ENCODE measurements at regions not wholly inside any gene's neighbourhood (a gene's known extent, or its start where the extent isn't known, plus 50 kb on each side); places are given as distances from the start of the nearest gene placed in this dataset.
"Not testable (repeated sequence)": the region's sequence is repeated elsewhere in the genome, so short reads cannot be mapped to it uniquely, and the experiment has no call there.

- in situ Hi-C loops (cut with MboI; ENCODE audit: low sequenced_read_pairs in 4 of 4) (no loop called here), intact Hi-C loops (cut with DNase I; ENCODE audit: low total_unique reads) (no loop called here)
- H3K27me3 ChIP-seq, result no peaks in the 10 kb centered on the region
- TF ChIP-seq POLR2A (IDR thresholded peaks at IDR 0.05) (no peak), CTCF (IDR thresholded peaks at IDR 0.05 in 4 of 5, conservative IDR thresholded peaks at IDR 0.05 in 1 of 5) (no peak)
- H3K4me3 ChIP-seq, result no peak overlapping the region
- H3K27ac ChIP-seq, result no peak overlapping the region
- no peaks in the 10 kb centered on the region for H3K4me1 ChIP-seq
- ATAC-seq (no peak), DNase-seq (no peak)
- H3K9me3 ChIP-seq, result no peaks in the 10 kb centered on the region
- no peaks in the 10 kb centered on the region for H3K36me3 ChIP-seq
These were observed 160.1 kb upstream of the ACTBL2 start for GRCh38 chr5:57642698-57643097.

GRCh38 chr5:57642066-57642465 lies 159.5 kb upstream of the ACTBL2 start:
- DNase-seq (no peak), ATAC-seq (no peak)
- TF ChIP-seq POLR2A (IDR thresholded peaks at IDR 0.05), result no peak
- TF ChIP-seq CTCF (IDR thresholded peaks at IDR 0.05 in 4 of 5, conservative IDR thresholded peaks at IDR 0.05 in 1 of 5), result no peak
- Histone ChIP-seq H3K4me3 (no peak overlapping the region), H3K27me3 (no peaks in the 10 kb centered on the region), H3K4me1 (no peaks in the 10 kb centered on the region), H3K9me3 (no peaks in the 10 kb centered on the region), H3K27ac (no peak overlapping the region), H3K36me3 (no peaks in the 10 kb centered on the region)
- in situ Hi-C loops (cut with MboI; ENCODE audit: low sequenced_read_pairs in 4 of 4) (no loop called here), intact Hi-C loops (cut with DNase I; ENCODE audit: low total_unique reads) (no loop called here)

GRCh38 chr5:57635146-57635777 lies 152.7 kb upstream of the ACTBL2 start:
- intact Hi-C loops (cut with DNase I; ENCODE audit: low total_unique reads), result no loop called here
- TF ChIP-seq POLR2A (IDR thresholded peaks at IDR 0.05) (no peak), CTCF (IDR thresholded peaks at IDR 0.05 in 4 of 5, conservative IDR thresholded peaks at IDR 0.05 in 1 of 5) (no peak)
- no peak for ATAC-seq

GRCh38 chr5:57632937-57633336 lies 150.3 kb upstream of the ACTBL2 start:
- TF ChIP-seq POLR2A (IDR thresholded peaks at IDR 0.05), result no peak
- TF ChIP-seq CTCF (IDR thresholded peaks at IDR 0.05 in 4 of 5, conservative IDR thresholded peaks at IDR 0.05 in 1 of 5), result no peak
- no peak overlapping the region for H3K27ac ChIP-seq
- H3K9me3 ChIP-seq, result no peaks in the 10 kb centered on the region
- no peak overlapping the region for H3K4me3 ChIP-seq
- no peak for DNase-seq
- H3K4me1 ChIP-seq, result no peaks in the 10 kb centered on the region
- in situ Hi-C loops (cut with MboI; ENCODE audit: low sequenced_read_pairs in 4 of 4) (no loop called here), intact Hi-C loops (cut with DNase I; ENCODE audit: low total_unique reads) (no loop called here)
- no peaks in the 10 kb centered on the region for H3K27me3 ChIP-seq
- H3K36me3 ChIP-seq, result no peaks in the 10 kb centered on the region
- ATAC-seq, result no peak

More at GRCh38 chr5:57635146-57635777, 152.7 kb upstream of the ACTBL2 start:
- Histone ChIP-seq H3K36me3 (no peaks in the 10 kb centered on the region), H3K4me3 (no peak overlapping the region), H3K9me3 (no peaks in the 10 kb centered on the region), H3K4me1 (no peaks in the 10 kb centered on the region), H3K27ac (no peak overlapping the region), H3K27me3 (no peaks in the 10 kb centered on the region)
- in situ Hi-C loops (cut with MboI; ENCODE audit: low sequenced_read_pairs in 4 of 4), result no loop called here
- no peak for DNase-seq

- H3K9me3 ChIP-seq; intact Hi-C loops (cut with DNase I; ENCODE audit: low total_unique reads); ATAC-seq; H3K27me3 ChIP-seq; H3K27ac ChIP-seq; in situ Hi-C loops (cut with MboI; ENCODE audit: low sequenced_read_pairs in 4 of 4); H3K36me3 ChIP-seq; H3K4me1 ChIP-seq; DNase-seq; H3K4me3 ChIP-seq: not testable (repeated sequence)
These were observed 148.5 kb upstream of the ACTBL2 start for GRCh38 chr5:57631139-57631538.
